GM12878 (cell line): ENCODE measurements at regions not wholly inside any gene's neighbourhood (a gene's known extent, or its start where the extent isn't known, plus 50 kb on each side); places are given as distances from the start of the nearest gene placed in this dataset.

ENCODE experiments used
- CTCF ChIP-seq, 3 experiments: IDR thresholded peaks in 2 of 3; conservative IDR thresholded peaks in 1 of 3; 2 replicates each; pipeline ENCODE4 v1.5.1; 2011; ENCODE audit warnings: low read depth in 3 of 3, low read length in 3 of 3, mild to moderate bottlenecking in 3 of 3, control low read depth in 2 of 3, moderate library complexity in 2 of 3, inconsistent platforms in 1 of 3, mixed read lengths in 1 of 3; ENCODE audit not compliant: control insufficient read depth in 2 of 3, insufficient read depth in 1 of 3; ENCODE audit errors: extremely low read depth in 1 of 3
- ZNF274 ChIP-seq: IDR thresholded peaks from one replicate; pipeline ENCODE4 v1.8.0; 2011; ENCODE audit not compliant: insufficient read length, insufficient read depth

GRCh38 chr1:61626816-61627215 lies 98.1 kb downstream of the TM2D1 start:
- TF ChIP-seq CTCF (IDR thresholded peaks at IDR 0.05 in 2 of 3, conservative IDR thresholded peaks at IDR 0.05 in 1 of 3; ENCODE audit: control insufficient read depth in 2 of 3, extremely low read depth in 1 of 3, insufficient read depth in 1 of 3, low read depth in 3 of 3, low read length in 3 of 3) (no peak), ZNF274 (no peak)
